GOT3 (cell line): ENCODE measurements at regions not wholly inside any gene's neighbourhood (a gene's known extent, or its start where the extent isn't known, plus 50 kb on each side); places are given as distances from the start of the nearest gene placed in this dataset.
"Not testable (repeated sequence)": the region's sequence is repeated elsewhere in the genome, so short reads cannot be mapped to it uniquely, and the experiment has no call there.

ENCODE experiments used
- DNase-seq: peaks from one replicate; lab custom pipeline; 2025; ENCODE audit warnings: mixed read lengths; lab: John Stamatoyannopoulos, UW

DNA sequence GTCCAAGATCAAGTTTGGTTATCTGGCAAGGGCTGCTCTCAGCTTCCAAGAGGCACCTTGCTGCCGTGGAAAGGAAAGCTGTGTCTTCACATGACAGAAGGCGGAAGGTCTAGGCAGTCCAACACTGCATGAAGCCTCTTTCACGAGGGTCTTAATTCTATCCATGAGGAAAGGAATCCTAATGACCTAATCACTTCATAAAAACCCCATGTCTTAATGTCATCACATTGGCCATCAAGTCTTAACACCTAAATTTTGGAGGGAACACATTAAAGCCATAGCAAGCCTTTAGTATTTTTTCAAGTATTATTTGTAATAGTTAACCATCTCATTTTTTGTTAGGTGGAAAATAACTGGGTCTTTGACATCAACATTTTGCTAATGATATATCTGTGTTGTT lies 858.3 kb downstream of the FLRT2 start:
- DNase-seq: no peak

DNA sequence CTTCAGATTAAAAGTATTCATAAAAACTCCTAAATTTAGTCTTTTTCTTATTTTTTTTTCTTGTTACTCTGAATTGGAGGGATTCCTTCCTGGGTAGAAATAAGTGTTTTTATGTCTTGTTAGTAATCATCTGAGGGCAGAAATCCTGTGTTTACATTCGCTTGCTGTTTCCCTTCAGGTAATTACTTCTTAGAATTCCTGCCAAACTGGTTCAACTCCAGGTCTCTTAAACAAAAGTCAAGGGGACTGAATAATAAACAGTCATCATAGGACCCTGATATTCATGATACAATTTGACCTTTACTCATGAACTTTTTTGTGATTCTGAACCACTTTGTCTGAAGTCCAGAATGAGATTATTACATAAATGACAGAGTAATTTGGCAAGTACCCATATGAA lies 843.9 kb downstream of the FLRT2 start:
- DNase-seq: no peak

DNA sequence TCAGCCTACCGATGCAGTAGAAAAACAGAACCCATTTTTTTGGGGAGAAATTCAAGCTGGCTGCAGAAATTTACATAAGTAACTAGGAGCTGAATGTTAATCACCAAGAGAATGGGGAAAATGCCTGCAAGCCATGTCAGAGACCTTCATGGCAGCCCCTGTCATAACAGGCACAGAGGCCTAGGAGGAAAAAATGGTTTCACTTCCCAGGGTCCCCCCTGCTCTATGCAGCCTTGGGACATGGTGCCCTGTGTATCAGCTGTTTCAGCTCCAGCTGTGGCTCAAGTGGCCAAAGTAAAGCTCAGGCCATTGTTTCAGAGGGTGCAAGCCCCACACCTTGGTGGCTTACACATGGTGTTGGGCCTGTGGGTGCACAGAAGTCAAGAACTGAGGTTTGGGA lies 842.5 kb downstream of the FLRT2 start:
- no peak for DNase-seq

DNA sequence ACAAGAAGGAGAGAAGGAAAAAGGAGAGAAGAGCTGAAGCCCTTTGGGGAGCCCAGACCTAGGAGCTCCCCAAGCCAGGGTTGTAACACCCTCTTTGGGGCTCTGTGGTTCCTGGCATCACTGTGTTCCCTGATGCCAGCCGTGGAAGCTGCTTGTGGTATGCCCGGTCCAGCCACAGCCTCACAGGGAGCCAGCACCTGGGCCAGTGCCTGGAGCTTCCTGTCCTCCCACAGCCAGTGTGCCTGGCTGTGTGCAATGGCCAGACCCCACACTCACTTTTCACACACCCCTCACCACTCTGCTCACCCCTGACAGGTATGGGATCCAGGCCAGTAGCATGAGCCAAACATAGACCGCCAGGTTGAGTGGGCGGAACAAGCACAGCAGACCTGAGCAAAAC lies 834.7 kb downstream of the FLRT2 start:
- no peak for DNase-seq

DNA sequence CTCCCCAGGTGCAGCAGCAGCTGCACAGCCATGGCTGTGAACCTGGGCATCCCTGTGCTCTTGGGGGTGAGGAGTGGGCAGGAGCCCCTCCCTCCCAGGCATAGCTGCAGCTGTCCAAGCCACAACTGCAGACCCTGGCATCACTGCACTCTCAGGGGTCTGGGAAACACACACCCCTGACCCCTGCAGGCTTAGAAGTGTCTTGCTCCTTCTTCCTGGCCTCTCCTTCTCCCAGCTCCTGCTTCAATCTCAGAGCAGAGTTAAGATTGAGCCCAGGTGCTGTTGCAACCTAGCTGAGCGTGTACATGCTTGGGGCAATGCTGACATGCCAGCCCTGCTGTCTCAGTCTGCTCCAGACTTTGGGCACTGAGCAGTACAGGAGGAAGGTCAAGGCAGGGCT lies 833.6 kb downstream of the FLRT2 start:
- DNase-seq: no peak

DNA sequence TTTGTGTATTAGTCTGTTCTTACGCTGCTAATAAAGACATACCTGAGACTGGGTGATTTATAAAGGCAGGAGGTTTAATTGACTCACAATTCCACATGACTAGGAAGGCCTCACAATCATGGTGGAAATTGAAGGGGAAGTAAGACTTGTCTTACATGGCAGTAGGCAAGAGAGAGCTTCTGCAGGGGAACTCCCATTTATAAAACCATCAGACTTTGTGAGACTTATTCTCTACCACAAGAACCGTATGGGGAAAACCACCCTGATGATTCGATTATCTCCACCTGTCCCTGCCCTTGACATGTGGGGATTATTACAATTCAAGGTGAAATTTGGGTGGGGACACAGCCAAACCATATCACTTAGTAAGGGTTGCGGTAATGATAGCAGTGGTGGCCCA lies 833.1 kb downstream of the FLRT2 start:
- no peak for DNase-seq

DNA sequence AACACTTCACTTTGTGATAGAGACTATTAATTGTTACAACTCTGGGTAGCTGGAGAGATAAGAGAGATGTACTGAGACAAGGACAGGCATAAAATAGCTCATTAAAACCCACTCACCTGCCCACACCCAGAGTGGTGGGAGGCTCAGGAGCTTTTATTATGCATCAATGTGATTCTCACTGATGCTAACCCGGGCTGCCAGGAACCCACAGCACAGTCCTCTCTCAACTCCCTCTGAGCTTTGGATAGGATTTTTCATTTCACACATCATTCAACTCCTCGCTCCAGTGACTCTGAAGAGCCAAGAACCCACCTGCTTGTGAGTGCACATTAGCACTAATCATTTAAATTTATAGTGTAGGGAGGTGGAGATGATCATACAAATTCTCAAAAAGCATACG lies 827.9 kb downstream of the FLRT2 start:
- no peak for DNase-seq

DNA sequence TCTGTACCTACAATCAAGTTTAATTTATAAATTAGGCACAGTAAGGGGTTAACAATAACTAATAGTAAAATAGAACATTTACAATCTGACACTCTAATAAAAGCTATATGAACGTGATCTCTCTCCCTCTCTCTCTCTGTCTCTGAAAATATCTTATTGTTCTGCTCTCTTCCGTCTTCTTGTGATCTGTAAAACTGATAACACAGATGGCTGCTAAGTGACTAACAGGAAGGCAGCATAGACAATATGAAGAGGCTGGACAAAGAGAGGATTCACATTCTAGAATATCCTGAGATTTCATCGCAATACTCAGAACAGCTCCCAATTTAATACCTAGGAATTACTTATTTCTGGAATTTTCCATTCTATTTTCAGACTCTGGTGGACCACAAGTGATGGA lies 827.2 kb downstream of the FLRT2 start:
- no peak for DNase-seq

DNA sequence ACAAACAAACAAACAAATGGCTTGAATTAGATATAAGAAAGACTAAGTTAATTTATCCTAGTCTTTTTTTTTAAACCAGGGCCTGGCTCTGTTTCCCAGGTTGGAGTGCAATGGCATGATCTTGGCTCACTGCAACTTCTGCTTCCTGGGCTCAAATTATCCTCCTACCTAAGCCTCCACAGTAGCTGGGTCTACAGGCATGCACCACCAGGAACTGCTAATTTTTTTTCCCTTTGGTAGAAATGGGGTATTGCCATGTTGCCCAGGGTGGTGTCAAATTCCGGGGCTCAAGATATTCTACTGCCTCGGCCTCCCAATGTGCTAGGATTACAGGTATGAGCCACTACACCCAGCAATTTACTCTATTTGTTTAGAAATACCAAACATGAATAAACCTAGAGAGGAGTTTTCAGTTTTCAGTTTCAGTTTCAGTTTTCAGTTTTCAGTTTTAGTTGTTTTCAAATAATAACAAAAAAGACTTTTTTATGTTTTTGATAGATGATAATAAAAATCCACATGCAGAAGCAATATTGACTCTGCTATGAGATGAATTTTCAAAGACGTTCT lies 817.0 kb downstream of the FLRT2 start:
- no peak for DNase-seq

DNA sequence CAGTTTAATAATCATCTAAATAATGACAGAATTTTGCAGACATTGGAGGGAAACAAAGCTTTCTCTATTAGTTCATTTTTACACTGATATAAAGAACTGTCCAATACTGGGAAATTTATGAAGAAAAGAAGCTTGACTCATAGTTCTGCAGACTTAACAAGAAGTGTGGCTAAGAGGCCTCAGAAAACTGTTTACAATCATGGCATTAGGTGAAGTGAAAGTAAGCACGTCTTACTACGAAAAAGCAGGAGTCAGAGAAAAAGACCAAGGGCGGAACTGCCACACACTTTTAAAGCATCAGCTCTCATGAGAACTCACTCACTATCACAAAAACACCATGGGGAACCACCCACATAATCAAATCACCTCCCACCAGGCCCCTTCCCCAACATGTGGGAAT lies 804.4 kb downstream of the FLRT2 start:
- no peak for DNase-seq

DNA sequence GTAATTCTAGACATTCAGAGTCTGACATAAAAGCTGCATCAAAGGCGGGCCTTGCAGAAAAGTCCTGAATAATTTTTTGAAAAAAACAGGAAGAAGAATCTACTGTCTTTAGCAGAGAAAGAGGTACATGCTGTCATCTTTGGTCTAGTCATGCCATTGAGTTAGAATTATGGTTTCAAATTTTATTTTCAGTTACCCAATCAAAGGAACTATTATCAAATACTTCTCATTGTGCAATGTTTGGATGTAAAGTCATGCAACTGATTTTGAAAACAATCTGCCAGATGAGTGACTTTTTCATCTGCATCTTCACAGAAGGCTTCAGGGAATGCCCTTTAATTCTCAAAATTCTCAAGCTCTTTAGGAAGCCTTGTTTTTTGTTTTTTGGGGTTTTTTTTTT lies 803.5 kb downstream of the FLRT2 start:
- DNase-seq: no peak

DNA sequence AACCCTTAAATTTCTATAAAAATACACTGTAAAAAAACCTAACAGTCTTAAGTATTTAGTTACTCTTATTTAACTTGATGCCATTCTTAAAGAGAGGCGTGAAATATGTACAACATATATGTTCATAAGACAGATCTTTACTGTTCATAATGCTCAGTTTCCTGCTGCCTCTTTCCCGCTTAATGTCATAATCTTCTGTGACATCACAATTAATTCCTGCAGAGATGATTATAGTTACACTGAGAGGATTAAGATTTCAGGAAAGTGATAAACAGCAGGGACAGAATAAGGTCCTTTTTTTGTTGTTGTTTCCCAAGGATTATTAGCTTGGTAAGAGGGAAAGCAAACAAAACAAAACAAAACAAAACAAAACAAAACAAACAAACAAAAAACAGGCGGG lies 801.4 kb downstream of the FLRT2 start:
- DNase-seq: no peak

DNA sequence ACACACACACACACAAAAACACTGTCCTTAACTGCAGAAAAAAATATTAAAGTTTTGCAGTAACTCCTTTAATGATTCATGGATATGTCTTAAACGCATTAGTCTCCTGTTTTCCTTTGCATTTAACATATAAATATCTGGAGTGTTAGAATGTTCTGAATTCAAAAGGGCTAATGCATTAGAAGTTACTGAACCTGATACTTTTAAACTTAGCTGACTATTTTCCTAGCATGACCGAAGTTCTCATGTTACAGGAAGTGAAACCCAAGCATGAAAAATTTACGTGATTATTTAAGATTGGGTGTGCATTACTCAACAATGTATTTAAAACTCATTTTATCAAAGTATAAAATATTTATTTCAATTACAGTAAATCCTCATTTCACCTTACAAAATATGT lies 791.2 kb downstream of the FLRT2 start:
- DNase-seq: no peak

DNA sequence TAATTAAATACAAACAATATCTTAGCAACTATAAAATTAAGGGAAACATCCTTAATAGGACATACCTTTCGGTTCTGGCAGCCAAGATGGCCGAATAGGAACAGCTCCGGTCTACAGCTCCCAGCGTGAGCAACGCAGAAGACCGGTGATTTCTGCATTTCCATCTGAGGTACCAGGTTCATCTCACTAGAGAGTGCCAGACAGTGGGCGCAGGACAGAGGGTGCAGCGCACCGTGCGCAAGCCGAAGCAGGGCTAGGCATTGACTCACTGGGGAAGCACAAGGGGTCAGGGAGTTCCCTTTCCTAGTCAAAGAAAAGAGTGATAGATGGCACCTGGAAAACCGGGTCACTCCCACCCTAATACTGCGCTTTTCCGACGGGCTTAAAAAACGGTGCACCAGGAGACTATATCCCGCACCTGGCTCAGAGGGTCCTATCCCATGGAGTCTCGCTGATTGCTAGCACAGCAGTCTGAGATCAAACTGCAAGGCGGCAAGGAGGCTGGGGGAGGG lies 782.3 kb downstream of the FLRT2 start:
- DNase-seq: not testable (repeated sequence)

DNA sequence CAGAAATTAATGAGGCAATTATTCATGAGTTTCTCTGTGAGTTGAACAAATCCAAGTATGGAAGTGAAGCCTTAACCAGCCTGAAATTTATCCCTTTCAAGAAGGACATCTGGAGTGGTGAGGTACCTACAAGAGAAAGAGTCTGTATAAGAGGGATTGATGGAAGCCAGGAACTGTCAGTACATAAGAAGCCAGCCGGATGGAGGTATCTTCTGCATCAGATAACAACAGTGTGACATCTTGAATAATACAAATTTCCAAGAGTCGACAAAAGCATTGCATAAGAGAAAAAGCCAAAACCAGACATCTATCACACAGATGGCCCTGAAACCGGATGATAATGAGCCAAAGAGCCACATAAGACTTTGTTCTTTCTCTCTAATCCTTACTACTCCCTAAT lies 781.2 kb downstream of the FLRT2 start:
- no peak for DNase-seq

DNA sequence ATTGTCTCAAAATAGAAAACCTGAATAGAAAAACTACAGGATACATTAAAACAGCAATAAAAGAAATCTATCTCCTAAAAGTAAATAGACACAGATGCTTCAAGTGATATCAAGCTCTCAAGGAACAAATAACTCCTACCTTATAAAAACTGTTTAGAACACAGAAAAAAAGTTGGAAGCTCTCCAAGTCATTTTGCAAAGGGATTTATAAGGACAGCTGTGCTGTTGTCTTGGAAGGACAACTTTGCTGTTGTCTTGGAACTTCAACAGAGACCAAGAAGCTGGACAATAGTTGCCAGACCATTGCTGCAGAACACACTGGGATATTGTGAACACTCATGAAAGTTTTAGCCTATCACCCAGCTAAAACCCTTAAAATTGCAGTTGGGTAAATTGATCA lies 780.7 kb downstream of the FLRT2 start:
- no peak for DNase-seq

DNA sequence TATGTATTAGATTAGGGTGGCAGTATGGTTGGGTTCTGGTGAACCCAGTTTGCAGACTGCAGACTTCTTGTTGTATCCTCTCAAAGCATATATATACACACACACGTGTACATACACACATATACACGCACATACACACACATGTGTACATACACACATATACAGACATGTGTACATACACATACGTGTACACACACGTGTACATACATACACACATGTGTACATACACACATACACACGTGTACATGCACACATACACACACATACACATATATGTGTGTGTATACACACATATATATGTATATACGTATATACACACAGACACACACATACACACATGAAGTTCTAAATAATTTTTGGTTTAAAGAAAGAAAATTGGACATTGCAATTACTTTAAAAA lies 780.2 kb downstream of the FLRT2 start:
- DNase-seq: no peak

DNA sequence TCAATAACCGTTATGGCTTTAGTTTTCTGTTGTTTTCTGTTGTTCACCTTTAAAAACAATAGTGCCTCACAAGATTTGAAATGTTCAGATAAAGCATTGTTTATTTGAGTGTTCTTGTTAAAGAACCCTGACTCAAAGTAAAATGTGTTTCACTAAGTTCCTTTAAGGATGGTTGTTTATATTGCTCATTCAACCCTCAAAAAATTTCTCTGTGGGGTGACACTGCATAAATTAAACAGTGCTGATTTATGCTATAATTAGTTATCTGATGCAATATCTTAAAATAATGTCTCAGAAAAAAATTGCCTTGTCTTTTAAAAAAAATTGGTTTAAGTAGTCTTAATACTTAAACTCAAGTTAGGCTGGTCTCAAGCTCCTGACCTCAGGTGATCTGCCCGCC lies 775.1 kb downstream of the FLRT2 start:
- DNase-seq: no peak

DNA sequence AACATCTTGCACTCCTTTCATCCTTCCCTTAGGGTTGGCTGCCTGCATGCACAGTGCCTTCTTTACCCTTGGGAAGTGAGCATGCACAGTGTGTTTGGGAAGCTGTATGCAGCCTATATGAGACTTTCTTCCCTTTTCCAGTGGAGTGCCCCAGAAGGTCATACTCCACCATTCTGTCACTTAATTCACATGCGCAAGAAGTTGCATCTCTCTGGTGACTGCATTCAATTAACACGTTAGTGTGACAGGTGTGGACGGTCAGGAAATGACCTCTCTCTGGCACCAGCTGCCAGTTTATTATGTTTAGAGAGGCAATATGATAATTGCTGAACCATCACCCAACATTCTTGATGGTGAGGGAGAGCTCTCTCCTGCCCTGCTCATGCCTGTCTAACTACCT lies 770.0 kb downstream of the FLRT2 start:
- no peak for DNase-seq

DNA sequence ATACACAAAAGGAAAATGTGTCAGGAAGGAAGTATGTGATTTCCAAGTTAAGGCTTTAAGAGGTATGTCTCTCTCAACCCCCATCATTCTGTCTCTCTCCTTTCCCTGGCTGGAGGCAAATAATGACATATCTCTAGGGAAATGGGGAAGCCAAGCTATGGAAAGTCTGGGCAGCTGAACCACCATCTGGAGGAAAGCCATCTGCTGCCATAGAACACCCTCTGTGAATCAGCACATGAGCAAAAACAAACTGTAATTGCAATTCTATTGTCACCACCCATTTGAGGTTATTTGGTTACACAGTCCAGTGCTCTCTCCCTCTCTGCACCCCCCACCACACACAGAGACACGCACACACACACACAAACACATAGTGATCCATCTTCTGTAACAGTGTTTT lies 766.2 kb downstream of the FLRT2 start:
- DNase-seq: no peak

DNA sequence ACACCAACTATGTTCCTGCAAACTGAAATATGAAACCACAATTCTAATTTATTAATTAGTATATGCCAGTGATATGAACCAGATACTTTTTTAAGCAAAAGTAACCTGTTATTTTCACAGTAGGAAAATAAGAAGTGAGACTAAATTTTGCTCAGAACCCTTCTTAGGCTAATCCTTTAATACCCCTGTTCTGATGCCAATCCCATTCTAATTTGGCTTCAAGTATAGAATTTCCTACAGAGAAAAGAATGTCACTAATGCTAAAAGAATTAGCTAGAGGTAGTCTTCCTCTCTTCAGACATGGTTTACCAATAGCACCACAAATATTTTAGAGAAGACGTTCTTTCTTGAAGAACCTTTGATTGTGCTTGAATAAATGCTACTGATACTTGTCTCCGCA lies 758.4 kb downstream of the FLRT2 start:
- DNase-seq: no peak

DNA sequence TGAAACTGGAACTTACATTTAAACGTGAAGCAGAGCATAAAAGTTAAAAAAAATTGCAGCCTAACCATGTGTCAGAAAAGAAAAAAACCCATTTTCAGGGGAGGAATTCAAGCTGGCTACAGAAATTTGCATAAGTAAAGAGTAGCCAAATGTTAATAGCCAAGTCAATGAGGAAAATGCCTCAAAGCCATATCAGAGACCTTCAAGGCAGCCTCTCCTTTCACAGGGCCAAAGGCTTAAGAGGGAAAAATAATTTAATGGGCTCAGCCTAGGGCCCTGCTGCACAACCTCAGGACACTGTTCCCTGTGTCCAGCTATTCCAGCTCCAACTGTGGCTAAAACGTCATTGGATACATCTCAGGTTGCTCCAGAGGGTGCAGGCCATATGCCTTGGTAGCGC lies 749.5 kb downstream of the FLRT2 start:
- DNase-seq: no peak

DNA sequence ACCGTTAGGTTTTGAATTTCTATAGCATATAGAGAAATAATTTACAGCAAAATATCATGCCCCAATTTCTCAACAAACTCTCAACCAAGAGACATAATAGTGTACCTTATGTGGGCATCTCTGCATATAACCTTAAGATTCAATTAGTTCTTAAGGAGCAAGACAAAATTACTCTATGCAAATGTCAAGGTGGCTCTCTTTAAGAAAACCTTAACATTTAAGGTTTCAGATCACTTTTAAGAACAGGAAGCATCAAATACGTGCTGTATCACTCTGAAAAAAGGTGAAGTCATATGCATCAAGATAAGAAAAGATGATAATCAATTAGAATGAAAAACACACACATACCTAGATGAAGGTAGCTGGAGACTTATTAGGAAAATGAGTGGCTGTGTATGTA lies 728.0 kb downstream of the FLRT2 start:
- DNase-seq: no peak

DNA sequence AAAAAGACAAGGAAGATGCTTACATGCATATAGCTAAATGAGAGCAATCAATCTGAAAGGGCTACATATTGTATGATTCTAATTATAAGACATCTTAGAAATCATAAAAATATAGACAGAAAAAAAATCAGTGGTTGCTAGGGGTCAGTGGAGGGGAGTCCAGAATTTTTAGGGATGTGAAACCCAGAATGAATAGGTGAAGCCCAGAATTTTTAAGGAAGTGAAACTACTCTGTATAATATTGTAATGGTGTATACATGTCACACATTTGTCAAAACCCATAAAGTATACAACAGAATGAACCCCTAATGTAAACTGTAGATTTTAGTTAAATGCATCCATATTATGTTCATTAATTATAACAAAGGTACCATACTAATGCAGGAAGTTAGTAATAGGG lies 713.2 kb downstream of the FLRT2 start:
- no peak for DNase-seq

DNA sequence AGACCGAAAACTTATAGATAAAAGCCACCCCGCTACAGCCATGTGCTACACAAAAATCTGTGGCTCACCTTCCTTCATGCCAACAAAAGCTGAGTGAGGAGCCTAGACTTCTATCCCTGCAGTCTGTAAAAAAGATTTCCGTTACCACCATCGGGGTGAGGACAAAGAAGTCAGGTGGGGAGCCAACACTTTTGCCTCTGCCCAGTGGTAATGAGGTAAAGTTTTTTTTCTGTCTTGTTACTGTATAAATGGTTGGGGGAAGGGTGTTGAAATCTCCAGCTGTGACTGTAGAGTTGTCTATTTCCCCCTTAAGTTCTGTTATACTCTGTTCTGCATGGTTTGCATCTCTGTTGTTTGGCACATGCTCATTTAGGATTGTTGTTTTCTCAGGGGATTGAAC lies 707.8 kb downstream of the FLRT2 start:
- DNase-seq: no peak
